ENCODE measurements at regions not wholly inside any gene's neighbourhood (a gene's known extent, or its start where the extent isn't known, plus 50 kb on each side); places are given as distances from the start of the nearest gene placed in this dataset.

- Histone ChIP-seq H3K27ac (ENCODE audit: extremely low read depth, low read depth, low read length) (no peak overlapping the region), H3K4me1 (ENCODE audit: control insufficient read depth, insufficient read depth, low read length) (no peaks in the 10 kb centered on the region), H3K36me3 (ENCODE audit: control insufficient read depth in 2 of 2, insufficient read depth in 1 of 2, low read length in 2 of 2) (no peaks in the 10 kb centered on the region), H3K4me3 (ENCODE audit: low read depth, low read length) (no peak overlapping the region), H3K9me3 (ENCODE audit: control insufficient read depth, insufficient read depth, low read depth, low read length) (no peaks in the 10 kb centered on the region)
- POLR2A ChIA-PET, result no interaction called here
- TF ChIP-seq ZNF404 (tag by site-specific recombination; IDR thresholded peaks at IDR 0.05) (no peak), ZNF629 (tag by site-specific recombination; IDR thresholded peaks at IDR 0.05) (peak; percentile 20; the same call in 1 of the 2 replicates)
- CTCF ChIA-PET, result interaction anchor here (0.6 to 3.7 kb wide), 3 partner anchors 10 to 342 kb away, joined by 5 to 25 read pairs (median 11); no protein-coding TSS in a partner anchor
Measured at GRCh38 chr6:11475016-11475415, 62.5 kb upstream of the TMEM170B start.

- Histone ChIP-seq H3K9me3 (ENCODE audit: control insufficient read depth, insufficient read depth, low read depth, low read length) (no peaks in the 10 kb centered on the region), H3K4me3 (ENCODE audit: low read depth, low read length) (no peak overlapping the region), H3K36me3 (ENCODE audit: control insufficient read depth in 2 of 2, insufficient read depth in 1 of 2, low read length in 2 of 2) (no peaks in the 10 kb centered on the region), H3K27ac (ENCODE audit: extremely low read depth, low read depth, low read length) (no peak overlapping the region), H3K4me1 (ENCODE audit: control insufficient read depth, insufficient read depth, low read length) (no peaks in the 10 kb centered on the region)
- TF ChIP-seq ZNF555 (tag by site-specific recombination; conservative IDR thresholded peaks at IDR 0.05) (no peak), ZNF24 (tag by site-specific recombination; IDR thresholded peaks at IDR 0.05) (no peak), ZNF274 (IDR thresholded peaks at IDR 0.05; ENCODE audit: low read length) (no peak), ZNF274 (tag by site-specific recombination; IDR thresholded peaks at IDR 0.05; ENCODE audit: borderline replicate concordance) (no peak), HOXD13 (CRISPR knock-in tag; IDR thresholded peaks at IDR 0.05; ENCODE audit: borderline replicate concordance) (no peak), ZNF132 (tag by site-specific recombination; IDR thresholded peaks at IDR 0.05; ENCODE audit: borderline replicate concordance) (no peak), ZNF155 (tag by site-specific recombination; IDR thresholded peaks at IDR 0.05) (no peak), ZFP41 (tag by site-specific recombination; IDR thresholded peaks at IDR 0.05; ENCODE audit: borderline replicate concordance) (no peak), ZNF518A (tag by site-specific recombination; conservative IDR thresholded peaks at IDR 0.05; ENCODE audit: low read depth) (no peak)
- CTCF ChIA-PET, result interaction anchor here (3.7 kb wide), 1 partner anchor 23 kb away, joined by 25 read pairs; no protein-coding TSS in a partner anchor
- POLR2A ChIA-PET, result no interaction called here
Measured at GRCh38 chr6:11473008-11473740, 64.4 kb upstream of the TMEM170B start.

- no peaks in the 10 kb centered on the region for H3K9me3 ChIP-seq (ENCODE audit: control insufficient read depth, insufficient read depth, low read depth, low read length)
- no peak overlapping the region for H3K4me3 ChIP-seq (ENCODE audit: low read depth, low read length)
- no peak overlapping the region for H3K27ac ChIP-seq (ENCODE audit: extremely low read depth, low read depth, low read length)
- CTCF ChIA-PET, result interaction anchor here (1.1 kb wide), 1 partner anchor 25 kb away, joined by 3 read pairs; no protein-coding TSS in a partner anchor
- H3K36me3 ChIP-seq (ENCODE audit: control insufficient read depth in 2 of 2, insufficient read depth in 1 of 2, low read length in 2 of 2), result no peaks in the 10 kb centered on the region
- POLR2A ChIA-PET, result no interaction called here
- H3K4me1 ChIP-seq (ENCODE audit: control insufficient read depth, insufficient read depth, low read length), result no peaks in the 10 kb centered on the region
- TF ChIP-seq ZBTB8A (tag by site-specific recombination; IDR thresholded peaks at IDR 0.05) (no peak), ZNF624 (tag by site-specific recombination; IDR thresholded peaks at IDR 0.05) (no peak), ZNF660 (tag by site-specific recombination; IDR thresholded peaks at IDR 0.05) (no peak), ZNF629 (tag by site-specific recombination; IDR thresholded peaks at IDR 0.05) (no peak), OSR2 (tag by site-specific recombination; IDR thresholded peaks at IDR 0.05) (no peak), ZNF155 (tag by site-specific recombination; IDR thresholded peaks at IDR 0.05) (no peak), SCRT1 (tag by site-specific recombination; IDR thresholded peaks at IDR 0.05; ENCODE audit: borderline replicate concordance) (no peak), ZNF202 (tag by site-specific recombination; IDR thresholded peaks at IDR 0.05; ENCODE audit: borderline replicate concordance) (no peak), ZNF37A (tag by site-specific recombination; IDR thresholded peaks at IDR 0.05) (no peak), ZNF621 (tag by site-specific recombination; IDR thresholded peaks at IDR 0.05) (no peak), BCL11B (tag by site-specific recombination; IDR thresholded peaks at IDR 0.05; ENCODE audit: low read depth) (no peak), ZNF768 (tag by site-specific recombination; IDR thresholded peaks at IDR 0.05) (no peak), ZNF221 (tag by site-specific recombination; IDR thresholded peaks at IDR 0.05; ENCODE audit: borderline replicate concordance) (no peak), ZNF548 (tag by site-specific recombination; IDR thresholded peaks at IDR 0.05) (no peak), TRIM28 (IDR thresholded peaks at IDR 0.05; ENCODE audit: borderline replicate concordance, low read length) (no peak), ZNF600 (tag by site-specific recombination; IDR thresholded peaks at IDR 0.05) (no peak), ZBTB26 (tag by site-specific recombination; optimal IDR thresholded peaks at IDR 0.05) (no peak), ZNF341 (tag by site-specific recombination; IDR thresholded peaks at IDR 0.05; ENCODE audit: low read depth) (no peak)
Measured at GRCh38 chr6:11471261-11471660, 66.3 kb upstream of the TMEM170B start.
